Gastrocnemius medialis (tissue), 4 donors: ENCODE measurements at regions not wholly inside any gene's neighbourhood (a gene's known extent, or its start where the extent isn't known, plus 50 kb on each side); places are given as distances from the start of the nearest gene placed in this dataset.

Source experiments
- POLR2A ChIP-seq, 2 donors: fragments of 450-650 bp; IDR thresholded peaks; one replicate each; pipeline ENCODE4 v1.6.1; 2017; ENCODE audit warnings: antibody characterized with exemption in 2 of 2, mild to moderate bottlenecking in 2 of 2, moderate library complexity in 2 of 2
- TF ChIP-seq, protein P1 (sequence below), 5 experiments: fragments of 450-650 bp in 3 of 5; fragments of 200-600 bp in 2 of 5; sonication (generic) in 2 of 5; IDR thresholded peaks in 4 of 5; conservative IDR thresholded peaks in 1 of 5; 1 replicate in 4 of 5; 2 replicates in 1 of 5; pipeline ENCODE4 v1.5.1; 2016 to 2019; ENCODE audit warnings: antibody characterized with exemption in 5 of 5, mild to moderate bottlenecking in 3 of 5, moderate library complexity in 3 of 5

DNA sequence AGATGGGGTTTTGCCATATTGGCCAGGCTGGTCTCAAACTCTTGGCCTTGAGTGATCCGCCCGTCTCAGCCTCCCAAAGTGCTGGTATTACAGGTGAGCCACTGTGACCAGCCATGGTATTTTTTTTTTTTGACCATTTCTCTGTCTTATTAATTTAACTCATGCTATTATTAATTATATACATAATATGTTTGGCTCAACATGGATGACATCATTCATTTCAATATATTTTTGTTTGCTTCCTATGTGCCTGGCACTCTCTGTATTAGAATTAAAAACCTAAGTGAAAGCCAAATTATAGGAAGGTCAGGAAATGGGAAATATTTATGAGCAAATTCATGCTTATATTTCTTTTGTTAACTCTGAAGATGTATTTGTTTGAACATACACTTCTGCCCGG is 55.8 kb upstream of the AKIRIN2 start:
- TF ChIP-seq, protein P1, sequence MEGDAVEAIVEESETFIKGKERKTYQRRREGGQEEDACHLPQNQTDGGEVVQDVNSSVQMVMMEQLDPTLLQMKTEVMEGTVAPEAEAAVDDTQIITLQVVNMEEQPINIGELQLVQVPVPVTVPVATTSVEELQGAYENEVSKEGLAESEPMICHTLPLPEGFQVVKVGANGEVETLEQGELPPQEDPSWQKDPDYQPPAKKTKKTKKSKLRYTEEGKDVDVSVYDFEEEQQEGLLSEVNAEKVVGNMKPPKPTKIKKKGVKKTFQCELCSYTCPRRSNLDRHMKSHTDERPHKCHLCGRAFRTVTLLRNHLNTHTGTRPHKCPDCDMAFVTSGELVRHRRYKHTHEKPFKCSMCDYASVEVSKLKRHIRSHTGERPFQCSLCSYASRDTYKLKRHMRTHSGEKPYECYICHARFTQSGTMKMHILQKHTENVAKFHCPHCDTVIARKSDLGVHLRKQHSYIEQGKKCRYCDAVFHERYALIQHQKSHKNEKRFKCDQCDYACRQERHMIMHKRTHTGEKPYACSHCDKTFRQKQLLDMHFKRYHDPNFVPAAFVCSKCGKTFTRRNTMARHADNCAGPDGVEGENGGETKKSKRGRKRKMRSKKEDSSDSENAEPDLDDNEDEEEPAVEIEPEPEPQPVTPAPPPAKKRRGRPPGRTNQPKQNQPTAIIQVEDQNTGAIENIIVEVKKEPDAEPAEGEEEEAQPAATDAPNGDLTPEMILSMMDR (IDR thresholded peaks at IDR 0.05 in 4 of 5, conservative IDR thresholded peaks at IDR 0.05 in 1 of 5) = no peak
- TF ChIP-seq POLR2A (IDR thresholded peaks at IDR 0.05) = no peak
